AG09319 (cell line): ENCODE measurements at regions not wholly inside any gene's neighbourhood (a gene's known extent, or its start where the extent isn't known, plus 50 kb on each side); places are given as distances from the start of the nearest gene placed in this dataset.
"Not testable (repeated sequence)": the region's sequence is repeated elsewhere in the genome, so short reads cannot be mapped to it uniquely, and the experiment has no call there.

Source experiments
- DNase-seq: peaks from one replicate; pipeline ENCODE4 v3.0.0-alpha.2; 2010; ENCODE audit warnings: low read depth; ENCODE audit errors: extremely low read depth
- CTCF ChIP-seq: IDR thresholded peaks from 2 replicates; pipeline ENCODE4 v1.5.1; 2011; ENCODE audit warnings: low read depth, mild to moderate bottlenecking, inconsistent platforms, low read length, moderate library complexity

- no peak for DNase-seq
- TF ChIP-seq CTCF: no peak
Measured at GRCh38 chr20:7792150-7792869, 147.9 kb downstream of the HAO1 start.

GRCh38 chr20:7798176-7798575, 142.1 kb downstream of the HAO1 start:
- DNase-seq: no peak
- no peak for TF ChIP-seq CTCF

- TF ChIP-seq CTCF: no peak
- DNase-seq: no peak
Measured at GRCh38 chr20:7799862-7800261, 140.4 kb downstream of the HAO1 start.

GRCh38 chr20:7803411-7804151, 136.7 kb downstream of the HAO1 start:
- DNase-seq: not testable (repeated sequence)

GRCh38 chr20:7806831-7807230, 133.4 kb downstream of the HAO1 start:
- no peak for TF ChIP-seq CTCF
- no peak for DNase-seq

GRCh38 chr20:7817286-7817685, 123.0 kb downstream of the HAO1 start:
- TF ChIP-seq CTCF: no peak

GRCh38 chr20:7818477-7818876, 121.8 kb downstream of the HAO1 start:
- no peak for TF ChIP-seq CTCF

More at GRCh38 chr20:7817286-7817685, 123.0 kb downstream of the HAO1 start:
- no peak for DNase-seq

GRCh38 chr20:7820897-7821296, 119.4 kb downstream of the HAO1 start:
- DNase-seq: no peak
- TF ChIP-seq CTCF: no peak

More at GRCh38 chr20:7818477-7818876, 121.8 kb downstream of the HAO1 start:
- DNase-seq: no peak
